BJ (cell line): ENCODE measurements at regions not wholly inside any gene's neighbourhood (a gene's known extent, or its start where the extent isn't known, plus 50 kb on each side); places are given as distances from the start of the nearest gene placed in this dataset.

Experiments used
- CTCF ChIA-PET: fragments of 350-600 bp; formaldehyde crosslinking; extraction: SDS; loops from one replicate; lab custom pipeline; 2021; ENCODE audit warnings: antibody characterized with exemption, inconsistent platforms; lab: Yijun Ruan, JAX
- POLR2A ChIA-PET: fragments of 300-600 bp; sonication (Branson Sonifier 250); formaldehyde crosslinking; extraction: SDS; loops from one replicate; lab custom pipeline; 2021; ENCODE audit warnings: antibody characterized with exemption; lab: Charles Lee
- DNase-seq: peaks from one replicate; pipeline ENCODE4 v3.0.0-alpha.2; 2011; ENCODE audit warnings: low read depth
- H3K27me3 ChIP-seq: 2 replicates; pipeline ENCODE4 v1.6.0; 2011; ENCODE audit warnings: low read length; ENCODE audit not compliant: control insufficient read depth, insufficient read depth
- H3K36me3 ChIP-seq: 2 replicates; pipeline ENCODE4 v1.5.1; 2011; ENCODE audit warnings: low read length; ENCODE audit not compliant: control insufficient read depth, insufficient read depth
- H3K4me3 ChIP-seq: 2 replicates; pipeline ENCODE4 v1.5.1; 2011; ENCODE audit warnings: low read depth, mild to moderate bottlenecking, control low read depth, low read length
- TF ChIP-seq, protein P1 (sequence below): IDR thresholded peaks from 2 replicates; pipeline ENCODE4 v1.5.1; 2011; ENCODE audit warnings: low read depth, mild to moderate bottlenecking, control low read depth, inconsistent platforms, low read length, moderate library complexity; ENCODE audit not compliant: insufficient read depth

DNA sequence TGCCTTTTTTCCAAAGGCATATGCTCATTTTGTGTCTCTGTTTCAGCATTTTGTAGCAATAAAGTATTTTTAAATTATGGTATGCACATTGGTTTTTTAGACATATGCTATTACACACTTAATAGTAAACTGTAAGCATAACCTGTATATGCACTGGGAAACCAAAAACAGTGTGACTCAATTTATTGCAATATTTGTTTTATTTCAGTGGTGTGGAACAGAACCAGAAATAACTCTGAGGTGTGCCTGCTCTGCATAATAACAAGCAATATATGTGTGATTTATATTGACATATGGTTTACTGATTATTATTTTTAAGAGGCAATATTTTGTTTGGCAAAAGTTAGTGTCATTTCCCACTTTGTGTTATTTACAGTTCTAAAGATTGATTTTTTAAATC, 126.6 kb upstream of the CPNE8 start:
- no peaks in the 10 kb centered on the region for H3K27me3 ChIP-seq
- ChIA-PET CTCF (no interaction called here), POLR2A (no interaction called here)
- H3K4me3 ChIP-seq = no peak overlapping the region
- TF ChIP-seq, protein P1, sequence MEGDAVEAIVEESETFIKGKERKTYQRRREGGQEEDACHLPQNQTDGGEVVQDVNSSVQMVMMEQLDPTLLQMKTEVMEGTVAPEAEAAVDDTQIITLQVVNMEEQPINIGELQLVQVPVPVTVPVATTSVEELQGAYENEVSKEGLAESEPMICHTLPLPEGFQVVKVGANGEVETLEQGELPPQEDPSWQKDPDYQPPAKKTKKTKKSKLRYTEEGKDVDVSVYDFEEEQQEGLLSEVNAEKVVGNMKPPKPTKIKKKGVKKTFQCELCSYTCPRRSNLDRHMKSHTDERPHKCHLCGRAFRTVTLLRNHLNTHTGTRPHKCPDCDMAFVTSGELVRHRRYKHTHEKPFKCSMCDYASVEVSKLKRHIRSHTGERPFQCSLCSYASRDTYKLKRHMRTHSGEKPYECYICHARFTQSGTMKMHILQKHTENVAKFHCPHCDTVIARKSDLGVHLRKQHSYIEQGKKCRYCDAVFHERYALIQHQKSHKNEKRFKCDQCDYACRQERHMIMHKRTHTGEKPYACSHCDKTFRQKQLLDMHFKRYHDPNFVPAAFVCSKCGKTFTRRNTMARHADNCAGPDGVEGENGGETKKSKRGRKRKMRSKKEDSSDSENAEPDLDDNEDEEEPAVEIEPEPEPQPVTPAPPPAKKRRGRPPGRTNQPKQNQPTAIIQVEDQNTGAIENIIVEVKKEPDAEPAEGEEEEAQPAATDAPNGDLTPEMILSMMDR = no peak
- DNase-seq = no peak
- no peaks in the 10 kb centered on the region for H3K36me3 ChIP-seq

DNA sequence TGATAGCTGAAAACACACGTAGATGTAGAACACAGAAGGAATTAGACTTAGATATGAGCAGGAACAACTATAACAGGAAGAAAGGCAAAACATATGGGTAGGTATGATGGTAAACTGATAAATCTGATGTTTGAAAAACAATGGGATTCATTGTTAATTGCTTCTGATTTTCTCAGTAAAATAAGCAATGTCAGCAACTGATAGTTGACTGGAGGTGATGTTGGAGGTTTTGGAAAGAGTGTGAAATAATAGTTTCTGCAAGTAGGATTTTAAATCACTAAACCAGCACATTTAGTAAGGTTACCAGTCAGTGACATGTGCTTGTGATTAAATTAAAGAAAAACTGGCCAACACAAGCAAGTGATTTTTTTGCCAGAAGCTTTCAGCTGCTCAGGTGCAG, 123.0 kb upstream of the CPNE8 start:
- Histone ChIP-seq H3K27me3 (no peaks in the 10 kb centered on the region), H3K4me3 (no peak overlapping the region), H3K36me3 (no peaks in the 10 kb centered on the region)
- POLR2A ChIA-PET = no interaction called here
- DNase-seq = no peak
- CTCF ChIA-PET = no interaction called here
- TF ChIP-seq, protein P1 = no peak

DNA sequence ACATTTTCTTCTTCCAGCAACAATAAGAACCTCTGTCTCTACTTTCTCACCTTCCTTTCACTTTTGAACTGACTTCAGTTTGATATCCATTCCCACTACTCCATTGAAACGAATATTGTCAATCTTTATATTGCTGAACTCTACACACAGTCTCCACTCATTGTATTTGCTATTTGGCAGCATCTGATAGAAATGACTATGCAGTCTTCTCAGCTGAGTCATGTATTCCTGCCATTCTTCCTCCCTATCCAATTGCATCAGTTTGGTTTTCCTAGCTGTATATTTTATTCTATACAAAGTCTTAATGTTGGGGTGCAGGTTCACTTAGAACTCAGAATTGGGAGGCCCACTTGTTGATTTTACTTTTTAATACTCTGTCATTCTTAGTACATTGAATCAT, 107.5 kb upstream of the CPNE8 start:
- POLR2A ChIA-PET = no interaction called here

DNA sequence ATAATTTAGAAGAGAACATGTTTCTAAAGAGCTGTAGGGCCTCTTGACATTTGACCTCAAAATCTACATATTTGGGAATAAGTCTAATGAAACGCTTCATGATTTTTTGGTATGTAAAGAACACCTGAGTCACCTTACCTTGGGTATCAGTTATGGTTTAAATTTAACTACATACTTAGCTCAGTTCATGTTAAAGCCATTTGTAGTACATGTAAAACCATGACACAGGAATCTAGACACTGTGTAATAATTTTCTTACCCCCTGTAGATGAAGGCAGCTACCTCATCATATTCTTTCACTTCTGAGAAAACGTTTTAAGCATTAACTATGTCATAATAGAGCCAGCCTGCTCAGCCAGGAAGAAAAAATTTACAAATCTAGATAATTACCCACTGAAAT, 105.8 kb upstream of the CPNE8 start:
- Histone ChIP-seq H3K36me3 (no peaks in the 10 kb centered on the region), H3K4me3 (no peak overlapping the region), H3K27me3 (no peaks in the 10 kb centered on the region)
- no peak for DNase-seq
- TF ChIP-seq, protein P1 = no peak
- ChIA-PET CTCF (no interaction called here), POLR2A (no interaction called here)

More for the DNA sequence above, 107.5 kb upstream of the CPNE8 start:
- no peak overlapping the region for H3K4me3 ChIP-seq
- DNase-seq = no peak
- TF ChIP-seq, protein P1 = no peak
- H3K27me3 ChIP-seq = no peaks in the 10 kb centered on the region
- CTCF ChIA-PET = no interaction called here
- H3K36me3 ChIP-seq = no peaks in the 10 kb centered on the region

DNA sequence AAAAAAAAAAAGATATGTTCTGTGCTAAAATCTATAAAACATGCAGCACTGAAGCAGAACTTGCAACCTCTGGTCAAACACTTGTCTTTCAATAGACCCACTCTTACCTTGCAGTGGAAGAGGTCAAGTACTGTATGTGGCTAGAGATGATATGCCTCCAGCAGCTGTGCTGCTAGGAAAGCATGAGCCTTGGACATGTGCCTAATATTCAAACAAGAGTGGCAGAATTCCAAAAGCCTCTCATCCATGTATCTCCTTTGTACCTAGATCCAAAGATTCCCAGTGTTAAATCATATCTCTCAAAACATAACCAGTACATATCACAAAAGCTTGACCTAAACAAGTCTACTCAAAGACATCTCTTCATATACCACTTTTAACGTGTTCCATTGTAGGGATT, 105.0 kb upstream of the CPNE8 start:
- ChIA-PET POLR2A (no interaction called here), CTCF (no interaction called here)
- Histone ChIP-seq H3K4me3 (no peak overlapping the region), H3K36me3 (no peaks in the 10 kb centered on the region), H3K27me3 (no peaks in the 10 kb centered on the region)
- TF ChIP-seq, protein P1 = no peak
- DNase-seq = no peak
